Uterus (tissue), 3 donors: ENCODE measurements at regions not wholly inside any gene's neighbourhood (a gene's known extent, or its start where the extent isn't known, plus 50 kb on each side); places are given as distances from the start of the nearest gene placed in this dataset.

Experiments used
- DNase-seq, 2 donors: peaks; one replicate each; pipeline ENCODE4 v3.0.0-alpha.2; 2019 to 2020
- H3K27ac ChIP-seq, 2 donors: fragments of 200-600 bp; sonication (generic); 1 replicate in 1 of 2; 2 replicates in 1 of 2; pipeline ENCODE4 v1.5.1; 2016 to 2018
- H3K27me3 ChIP-seq, 2 donors: fragments of 200-600 bp; sonication (generic); one replicate each; pipeline ENCODE4 v1.5.1; 2018 to 2019; ENCODE audit warnings: control low read depth in 1 of 2
- H3K36me3 ChIP-seq, 2 donors: fragments of 200-600 bp; sonication (generic); one replicate each; pipeline ENCODE4 v1.5.1; 2019; ENCODE audit warnings: control low read depth in 1 of 2
- H3K4me1 ChIP-seq, 2 donors: fragments of 200-600 bp; sonication (generic); one replicate each; pipeline ENCODE4 v1.5.1; 2018 to 2019; ENCODE audit warnings: control low read depth in 1 of 2
- H3K4me3 ChIP-seq, 2 donors: fragments of 200-600 bp; sonication (generic); 1 replicate in 1 of 2; 2 replicates in 1 of 2; pipeline ENCODE4 v1.5.1; 2018 to 2019; ENCODE audit warnings: mild to moderate bottlenecking in 1 of 2
- H3K9me3 ChIP-seq, 2 donors: fragments of 200-600 bp; sonication (generic); one replicate each; pipeline ENCODE4 v1.5.1; 2019; ENCODE audit warnings: control low read depth in 1 of 2
- CTCF ChIP-seq, 4 experiments: fragments of 200-600 bp in 2 of 4; fragments of 450-650 bp in 2 of 4; sonication (generic) in 2 of 4; IDR thresholded peaks; one replicate each; pipeline ENCODE4 v1.5.1; 2016 to 2019; ENCODE audit warnings: antibody characterized with exemption in 4 of 4, mild to moderate bottlenecking in 2 of 4, moderate library complexity in 1 of 4
- POLR2A ChIP-seq, 2 donors: fragments of 450-650 bp; IDR thresholded peaks; one replicate each; pipeline ENCODE4 v1.6.1; 2016; ENCODE audit warnings: antibody characterized with exemption in 2 of 2, mild to moderate bottlenecking in 1 of 2, moderate library complexity in 1 of 2
- intact Hi-C: fragments of 100-400 bp; cut with DNase I; formaldehyde crosslinking; loops from one replicate; pipeline ENCODE4 v1.15.1; 2023; ENCODE audit warnings: low total_unique reads
- donor health status: DM: yes; HTN: yes; CAD: no.

GRCh38 chr6:163835439-163836171 is 421.1 kb downstream of the QKI start:
- H3K27me3 ChIP-seq: no peaks in the 10 kb centered on the region
- DNase-seq: no peak
- no peak for TF ChIP-seq POLR2A (IDR thresholded peaks at IDR 0.05)
- no peak for TF ChIP-seq CTCF (IDR thresholded peaks at IDR 0.05)
- intact Hi-C loops: no loop called here
- no peaks in the 10 kb centered on the region for H3K36me3 ChIP-seq
- H3K4me3 ChIP-seq: no peak overlapping the region
- no peaks in the 10 kb centered on the region for H3K9me3 ChIP-seq
- H3K4me1 ChIP-seq: no peaks in the 10 kb centered on the region
- H3K27ac ChIP-seq: no peak overlapping the region

- Histone ChIP-seq H3K27ac (no peak overlapping the region), H3K9me3 (no peaks in the 10 kb centered on the region), H3K27me3 (no peaks in the 10 kb centered on the region), H3K36me3 (no peaks in the 10 kb centered on the region), H3K4me3 (no peak overlapping the region), H3K4me1 (no peaks in the 10 kb centered on the region)
- TF ChIP-seq POLR2A (IDR thresholded peaks at IDR 0.05) (no peak), CTCF (IDR thresholded peaks at IDR 0.05) (no peak)
- DNase-seq: no peak
- intact Hi-C loops: no loop called here
These were observed 419.9 kb downstream of the QKI start for GRCh38 chr6:163834226-163834970.

DNA sequence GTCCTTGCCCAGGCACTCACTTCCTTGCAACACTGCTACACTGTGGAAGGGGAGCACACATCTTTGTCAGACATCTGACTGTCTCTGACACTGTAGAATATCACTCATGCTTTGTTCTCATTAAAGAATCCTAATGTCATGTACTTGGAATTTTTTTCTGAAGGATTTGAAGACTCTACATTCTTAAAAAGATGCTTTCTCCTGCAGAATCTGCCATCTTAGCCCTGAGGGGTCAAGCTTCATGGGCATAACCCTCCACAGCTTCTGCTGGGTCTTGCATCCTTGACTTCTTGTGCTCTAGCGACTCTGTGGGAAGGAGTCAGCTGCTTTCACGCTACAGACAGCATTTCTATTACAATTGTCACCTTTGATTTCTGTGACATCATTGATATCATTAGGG is 417.2 kb downstream of the QKI start:
- H3K27me3 ChIP-seq: no peaks in the 10 kb centered on the region

DNA sequence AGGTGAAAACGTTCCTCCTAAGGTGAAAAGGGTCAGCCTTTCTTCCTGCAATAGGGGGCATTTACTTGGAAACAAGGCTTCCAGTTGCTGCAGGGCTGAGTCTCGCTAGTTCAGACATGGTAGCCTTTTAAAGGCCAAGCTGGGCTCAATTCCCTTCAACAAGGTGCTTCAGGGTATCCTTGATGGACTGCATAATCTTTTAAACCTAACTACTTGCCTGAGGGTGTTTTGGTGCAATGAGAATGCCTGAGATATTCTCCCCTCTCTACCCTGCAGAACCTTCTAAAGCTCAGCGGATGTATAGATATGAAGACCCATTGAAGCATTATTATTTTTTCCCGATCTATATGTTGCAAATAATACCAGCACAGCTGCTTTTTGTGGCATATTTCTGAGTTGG is 416.1 kb downstream of the QKI start:
- no peaks in the 10 kb centered on the region for H3K27me3 ChIP-seq
- intact Hi-C loops: no loop called here
- TF ChIP-seq POLR2A (IDR thresholded peaks at IDR 0.05) (no peak), CTCF (IDR thresholded peaks at IDR 0.05) (no peak)
- no peaks in the 10 kb centered on the region for H3K4me1 ChIP-seq
- H3K27ac ChIP-seq: no peak overlapping the region
- no peaks in the 10 kb centered on the region for H3K9me3 ChIP-seq
- H3K36me3 ChIP-seq: no peaks in the 10 kb centered on the region
- no peak for DNase-seq
- H3K4me3 ChIP-seq: no peak overlapping the region

More for the DNA sequence above, 417.2 kb downstream of the QKI start:
- no peak for DNase-seq
- H3K4me3 ChIP-seq: no peak overlapping the region
- H3K9me3 ChIP-seq: no peaks in the 10 kb centered on the region
- intact Hi-C loops: no loop called here
- H3K27ac ChIP-seq: no peak overlapping the region
- H3K36me3 ChIP-seq: no peaks in the 10 kb centered on the region
- no peaks in the 10 kb centered on the region for H3K4me1 ChIP-seq
- no peak for TF ChIP-seq POLR2A (IDR thresholded peaks at IDR 0.05)
- no peak for TF ChIP-seq CTCF (IDR thresholded peaks at IDR 0.05)

- intact Hi-C loops: no loop called here
- Histone ChIP-seq H3K27ac (no peak overlapping the region), H3K9me3 (no peaks in the 10 kb centered on the region), H3K4me1 (no peaks in the 10 kb centered on the region), H3K27me3 (no peaks in the 10 kb centered on the region), H3K36me3 (no peaks in the 10 kb centered on the region), H3K4me3 (no peak overlapping the region)
- TF ChIP-seq CTCF (IDR thresholded peaks at IDR 0.05): no peak
- no peak for TF ChIP-seq POLR2A (IDR thresholded peaks at IDR 0.05)
- no peak for DNase-seq
These were observed 413.7 kb downstream of the QKI start for GRCh38 chr6:163828038-163828795.
